OCI-LY3 (cell line): ENCODE measurements at regions not wholly inside any gene's neighbourhood (a gene's known extent, or its start where the extent isn't known, plus 50 kb on each side); places are given as distances from the start of the nearest gene placed in this dataset.
"Not testable (repeated sequence)": the region's sequence is repeated elsewhere in the genome, so short reads cannot be mapped to it uniquely, and the experiment has no call there.

ENCODE experiments used
- H2AFZ ChIP-seq: fragments of 200-600, 300-600 bp; shearing (Covaris generic); 2 replicates; pipeline ENCODE4 v1.6.0; 2014; ENCODE audit warnings: antibody characterized with exemption, low read depth, low read length
- H3K27ac ChIP-seq: fragments of 200-600, 300-600 bp; sonication (generic); 2 replicates; pipeline ENCODE4 v1.5.1; 2014; ENCODE audit warnings: mild to moderate bottlenecking, low read length, moderate library complexity, mixed read lengths
- H3K27me3 ChIP-seq: fragments of 200-600, 300-600 bp; sonication (generic); 2 replicates; pipeline ENCODE4 v1.6.1; 2014; ENCODE audit warnings: low read depth, low read length, mixed read lengths
- H3K36me3 ChIP-seq: fragments of 200-600, 300-600 bp; sonication (generic); replicated peaks from 2 replicates; pipeline ENCODE3; 2014; ENCODE audit warnings: low read depth, low read length, mixed read lengths
- H3K4me1 ChIP-seq: fragments of 300-600, 200-600 bp; sonication (generic); 2 replicates; pipeline ENCODE4 v1.6.1; 2014; ENCODE audit warnings: low read length, mixed read lengths
- H3K4me2 ChIP-seq: fragments of 200-600, 300-600 bp; sonication (generic); 2 replicates; pipeline ENCODE4 v1.6.1; 2014; ENCODE audit warnings: low read length, mixed read lengths
- H3K4me3 ChIP-seq: fragments of 300-600, 200-600 bp; sonication (generic); 2 replicates; pipeline ENCODE4 v1.5.1; 2014; ENCODE audit warnings: antibody characterized with exemption, mild to moderate bottlenecking, low read length, moderate library complexity
- H3K79me2 ChIP-seq: fragments of 300-600, 200-600 bp; shearing (Covaris generic); 2 replicates; pipeline ENCODE4 v1.6.1; 2014; ENCODE audit warnings: mild to moderate bottlenecking, low read length, mixed read lengths
- H3K9ac ChIP-seq: fragments of 300-600, 200-600 bp; shearing (Covaris generic); 2 replicates; pipeline ENCODE4 v1.6.0; 2014; ENCODE audit warnings: mild to moderate bottlenecking, low read length, moderate library complexity
- H3K9me3 ChIP-seq: fragments of 200-600, 300-600 bp; shearing (Covaris generic); 2 replicates; pipeline ENCODE4 v1.6.1; 2014; ENCODE audit warnings: low read length, mixed read lengths; ENCODE audit not compliant: insufficient read depth
- H4K20me1 ChIP-seq: fragments of 200-600, 300-600 bp; sonication (generic); 2 replicates; pipeline ENCODE4 v1.6.1; 2016; ENCODE audit warnings: low read length, mixed read lengths; ENCODE audit not compliant: insufficient read depth
- CTCF ChIP-seq: fragments of 200-600, 300-600 bp; sonication (generic); IDR thresholded peaks from 2 replicates; pipeline ENCODE4 v1.5.1; 2014; ENCODE audit warnings: antibody characterized with exemption, low read length, low read depth
- EZH2phosphoT487 ChIP-seq: fragments of 200-600 bp; shearing (Covaris generic); IDR thresholded peaks from 2 replicates; pipeline ENCODE4 v1.6.1; 2018; ENCODE audit warnings: antibody characterized with exemption, mixed run types, low read depth

GRCh38 chr2:236998236-236998635 lies 87.5 kb upstream of the COPS8 start:
- Histone ChIP-seq H2AFZ (no peak overlapping the region), H3K4me1 (no peaks in the 10 kb centered on the region), H4K20me1 (no peaks in the 10 kb centered on the region), H3K4me2 (no peak overlapping the region), H3K9me3 (no peaks in the 10 kb centered on the region), H3K9ac (no peak overlapping the region), H3K79me2 (no peaks in the 10 kb centered on the region), H3K27me3 (no peaks in the 10 kb centered on the region), H3K27ac (no peak overlapping the region), H3K36me3 (no peaks in the 10 kb centered on the region), H3K4me3 (no peak overlapping the region)
- TF ChIP-seq EZH2phosphoT487 (no peak), CTCF (no peak)

GRCh38 chr2:236998758-236999157 lies 86.9 kb upstream of the COPS8 start:
- H2AFZ ChIP-seq, result no peak overlapping the region
- H3K9me3 ChIP-seq, result no peaks in the 10 kb centered on the region
- no peaks in the 10 kb centered on the region for H3K36me3 ChIP-seq
- TF ChIP-seq EZH2phosphoT487 (no peak), CTCF (no peak)
- no peaks in the 10 kb centered on the region for H3K79me2 ChIP-seq
- H3K27me3 ChIP-seq, result no peaks in the 10 kb centered on the region
- H3K4me2 ChIP-seq, result no peak overlapping the region
- H3K9ac ChIP-seq, result no peak overlapping the region
- no peaks in the 10 kb centered on the region for H3K4me1 ChIP-seq
- no peak overlapping the region for H3K4me3 ChIP-seq
- no peaks in the 10 kb centered on the region for H4K20me1 ChIP-seq
- H3K27ac ChIP-seq, result no peak overlapping the region

- Histone ChIP-seq H3K27me3 (no peaks in the 10 kb centered on the region), H4K20me1 (no peaks in the 10 kb centered on the region), H2AFZ (no peak overlapping the region), H3K9ac (no peak overlapping the region), H3K4me2 (no peak overlapping the region), H3K79me2 (no peaks in the 10 kb centered on the region), H3K4me3 (no peak overlapping the region), H3K4me1 (no peaks in the 10 kb centered on the region), H3K36me3 (no peaks in the 10 kb centered on the region), H3K9me3 (no peaks in the 10 kb centered on the region), H3K27ac (no peak overlapping the region)
- TF ChIP-seq CTCF (no peak), EZH2phosphoT487 (no peak)
Observed at GRCh38 chr2:237000481-237000880, 85.2 kb upstream of the COPS8 start.

GRCh38 chr2:237005341-237005740 lies 80.3 kb upstream of the COPS8 start:
- H4K20me1 ChIP-seq, H3K4me2 ChIP-seq, H3K79me2 ChIP-seq, H3K4me3 ChIP-seq, H2AFZ ChIP-seq, H3K9ac ChIP-seq, H3K4me1 ChIP-seq, H3K9me3 ChIP-seq, H3K27me3 ChIP-seq, H3K36me3 ChIP-seq, H3K27ac ChIP-seq: not testable (repeated sequence)
